IMR-90 (cell line): ENCODE measurements at regions not wholly inside any gene's neighbourhood (a gene's known extent, or its start where the extent isn't known, plus 50 kb on each side); places are given as distances from the start of the nearest gene placed in this dataset.

Experiments
- ATAC-seq: fragments of 200-7000 bp; cut with Tn5 transposase; 2 replicates; pipeline ENCODE4 v1.9.1; 2020; ENCODE audit warnings: low read depth, mild to moderate bottlenecking, moderate library complexity
- BruUV-seq: library from RNA; stranded (reverse); fragments of 400-500 nt; replicated peaks from 2 replicates; lab custom pipeline; 2021; lab: Mats Ljungman, UMichigan
- CTCF ChIA-PET: fragments of 300-600 bp; formaldehyde crosslinking; extraction: SDS; loops from one replicate; lab custom pipeline; 2021; ENCODE audit warnings: antibody characterized with exemption; lab: Yijun Ruan, JAX
- POLR2A ChIA-PET: fragments of 300-600 bp; sonication (Branson Sonifier 250); formaldehyde crosslinking; loops from one replicate; lab custom pipeline; 2022; ENCODE audit warnings: antibody characterized with exemption; ENCODE audit not compliant: unreplicated experiment; lab: Charles Lee
- DNase-seq: peaks from one replicate; pipeline ENCODE4 v3.0.0; 2013
- H2AFZ ChIP-seq: replicated peaks from 2 replicates; pipeline ENCODE3; 2013; ENCODE audit warnings: low read length, mild to moderate bottlenecking; ENCODE audit not compliant: poor library complexity
- H2AK5ac ChIP-seq: 2 replicates; pipeline ENCODE4 v1.6.1; 2013; ENCODE audit warnings: low read depth, low read length, inconsistent platforms
- H2AK9ac ChIP-seq: replicated peaks from 2 replicates; pipeline ENCODE3; 2013; ENCODE audit warnings: mild to moderate bottlenecking, low read depth, low read length, moderate library complexity; ENCODE audit not compliant: poor library complexity
- H2BK120ac ChIP-seq: 2 replicates; pipeline ENCODE4 v1.6.1; 2013; ENCODE audit warnings: low read depth, low read length, inconsistent platforms
- H2BK15ac ChIP-seq: 3 replicates; pipeline ENCODE4 v1.6.1; 2013; ENCODE audit warnings: low read depth, low read length, inconsistent platforms
- H2BK20ac ChIP-seq: 2 replicates; pipeline ENCODE4 v1.6.1; 2013; ENCODE audit warnings: low read depth, mild to moderate bottlenecking, inconsistent platforms, low read length, moderate library complexity
- H2BK5ac ChIP-seq: 2 replicates; pipeline ENCODE4 v1.6.1; 2013; ENCODE audit warnings: mild to moderate bottlenecking, low read depth, low read length, inconsistent platforms; ENCODE audit not compliant: poor library complexity, severe bottlenecking
- H3K14ac ChIP-seq: replicated peaks from 2 replicates; pipeline ENCODE4 v1.6.1; 2013; ENCODE audit warnings: low read depth, low read length, inconsistent platforms
- H3K18ac ChIP-seq: 2 replicates; pipeline ENCODE4 v1.6.1; 2013; ENCODE audit warnings: low read depth, low read length, control low read depth
- H3K23ac ChIP-seq: 2 replicates; pipeline ENCODE4 v1.6.1; 2013; ENCODE audit warnings: low read depth, low read length, inconsistent platforms
- H3K27ac ChIP-seq: 2 replicates; pipeline ENCODE4 v1.5.1; 2013; ENCODE audit warnings: mild to moderate bottlenecking, control low read depth, low read length; ENCODE audit not compliant: insufficient read depth
- H3K27me3 ChIP-seq: 2 replicates; pipeline ENCODE4 v1.6.1; 2013; ENCODE audit warnings: low read length; ENCODE audit not compliant: control insufficient read depth, insufficient read depth
- H3K36me3 ChIP-seq: 2 replicates; pipeline ENCODE4 v1.6.1; 2013; ENCODE audit warnings: low read length, mixed read lengths; ENCODE audit not compliant: control insufficient read depth, insufficient read depth
- H3K4ac ChIP-seq: 2 replicates; pipeline ENCODE4 v1.6.1; 2013; ENCODE audit warnings: low read depth, low read length, inconsistent platforms
- H3K4me1 ChIP-seq: 2 replicates; pipeline ENCODE4 v1.6.1; 2013; ENCODE audit warnings: low read length, mixed read lengths; ENCODE audit not compliant: control insufficient read depth, insufficient read depth
- H3K4me2 ChIP-seq: 2 replicates; pipeline ENCODE4 v1.6.1; 2013; ENCODE audit warnings: low read depth, mild to moderate bottlenecking, control low read depth, low read length, moderate library complexity
- H3K4me3 ChIP-seq: 2 replicates; pipeline ENCODE4 v1.5.1; 2013; ENCODE audit warnings: low read depth, mild to moderate bottlenecking, control low read depth, low read length, moderate library complexity; ENCODE audit not compliant: insufficient read depth
- H3K56ac ChIP-seq: 2 replicates; pipeline ENCODE4 v1.6.1; 2013; ENCODE audit warnings: low read length, inconsistent platforms; ENCODE audit not compliant: insufficient read depth; ENCODE audit errors: extremely low read depth
- H3K79me1 ChIP-seq, 2 experiments: 2 replicates each; pipeline ENCODE4 v1.6.1; 2013; ENCODE audit warnings: low read length in 2 of 2, inconsistent platforms in 1 of 2, low read depth in 1 of 2
- H3K9ac ChIP-seq: 2 replicates; pipeline ENCODE4 v1.6.1; 2013; ENCODE audit warnings: low read depth, low read length, control low read depth
- H3K9me1 ChIP-seq: 2 replicates; pipeline ENCODE4 v1.6.1; 2013; ENCODE audit warnings: low read length, inconsistent platforms; ENCODE audit not compliant: insufficient read depth
- H3K9me3 ChIP-seq: 2 replicates; pipeline ENCODE4 v1.6.1; 2013; ENCODE audit warnings: low read length; ENCODE audit not compliant: control insufficient read depth, insufficient read depth
- H4K20me1 ChIP-seq: 2 replicates; pipeline ENCODE4 v1.6.1; 2013; ENCODE audit warnings: low read length, inconsistent platforms; ENCODE audit not compliant: insufficient read depth
- H4K5ac ChIP-seq: 2 replicates; pipeline ENCODE4 v1.6.1; 2013; ENCODE audit warnings: mild to moderate bottlenecking, low read depth, low read length, control low read depth
- H4K8ac ChIP-seq, 2 experiments: 2 replicates each; pipeline ENCODE4 v1.6.1; 2013; ENCODE audit warnings: low read depth in 2 of 2, low read length in 2 of 2, control low read depth in 1 of 2, inconsistent platforms in 1 of 2
- H4K91ac ChIP-seq: 2 replicates; pipeline ENCODE4 v1.6.1; 2013; ENCODE audit warnings: low read depth, low read length, inconsistent platforms; ENCODE audit not compliant: insufficient read depth
- BHLHE40 ChIP-seq: fragments of 150-350 bp; IDR thresholded peaks from 2 replicates; pipeline ENCODE4 v1.6.1; 2016; ENCODE audit warnings: mild to moderate bottlenecking, low read depth, low read length
- CEBPB ChIP-seq: IDR thresholded peaks from 2 replicates; pipeline ENCODE4 v1.6.1; 2012; ENCODE audit warnings: low read depth, low read length, improper control_type of control experiment
- CHD1 ChIP-seq: IDR thresholded peaks from 2 replicates; pipeline ENCODE4 v1.6.1; 2012; ENCODE audit warnings: low read depth, low read length, improper control_type of control experiment
- CTCF ChIP-seq: conservative IDR thresholded peaks from 2 replicates; pipeline ENCODE4 v1.5.1; 2012; ENCODE audit warnings: mild to moderate bottlenecking, low read depth, low read length, improper control_type of control experiment
- FOS ChIP-seq: fragments of 150-350 bp; IDR thresholded peaks from 2 replicates; pipeline ENCODE4 v1.6.1; 2016; ENCODE audit warnings: low read depth, low read length
- MAFK ChIP-seq: IDR thresholded peaks from 2 replicates; pipeline ENCODE4 v1.6.1; 2012; ENCODE audit warnings: low read depth, low read length, improper control_type of control experiment
- MAZ ChIP-seq: IDR thresholded peaks from 2 replicates; pipeline ENCODE4 v1.6.1; 2012; ENCODE audit warnings: low read depth, mild to moderate bottlenecking, low read length, improper control_type of control experiment, moderate library complexity, borderline replicate concordance
- MXI1 ChIP-seq: IDR thresholded peaks from 2 replicates; pipeline ENCODE4 v1.6.1; 2012; ENCODE audit warnings: low read depth, mild to moderate bottlenecking, low read length, moderate library complexity, borderline replicate concordance
- POLR2A ChIP-seq: IDR thresholded peaks from 2 replicates; pipeline ENCODE4 v1.6.1; 2012; ENCODE audit warnings: mild to moderate bottlenecking, low read depth, low read length
- RCOR1 ChIP-seq: IDR thresholded peaks from 2 replicates; pipeline ENCODE4 v1.6.1; 2012; ENCODE audit warnings: mild to moderate bottlenecking, low read length, improper control_type of control experiment; ENCODE audit not compliant: insufficient replicate concordance
- RFX5 ChIP-seq: IDR thresholded peaks from 2 replicates; pipeline ENCODE4 v1.8.0; 2012; ENCODE audit warnings: low read depth, mild to moderate bottlenecking, low read length, moderate library complexity
- SMC3 ChIP-seq: fragments of 150-350 bp; IDR thresholded peaks from 2 replicates; pipeline ENCODE4 v1.6.1; 2016; ENCODE audit warnings: low read depth, mild to moderate bottlenecking, antibody characterized with exemption, low read length, moderate library complexity
- USF2 ChIP-seq: fragments of 150-350 bp; IDR thresholded peaks from 2 replicates; pipeline ENCODE4 v1.6.1; 2017; ENCODE audit warnings: mild to moderate bottlenecking, antibody characterized with exemption, low read length, low read depth
- WGBS, 2 experiments: methylation state at CpG; one replicate each; pipeline versions ENCODE4 v1.1.5 to v1.1.7; 2013; ENCODE audit warnings: missing lambda C conversion rate in 2 of 2; ENCODE audit not compliant: insufficient read length in 1 of 2; ENCODE audit errors: extremely low coverage in 2 of 2; 5-methylcytosine and 5-hydroxymethylcytosine counted together
- dilution Hi-C: fragments of 300-500 bp; cut with HindIII; formaldehyde crosslinking; loops from one replicate; pipeline ENCODE4 v1.14.3; 2018; ENCODE audit warnings: low sequenced_read_pairs; ENCODE audit not compliant: unreplicated experiment
- in situ Hi-C: fragments of 300-500 bp; cut with MboI; formaldehyde crosslinking; loops from 3 replicates; pipeline ENCODE4 v1.14.3; 2019; ENCODE audit warnings: low sequenced_read_pairs, inconsistent platforms, mixed read lengths
- intact Hi-C: fragments of 100-400 bp; cut with micrococcal nuclease; formaldehyde crosslinking; loops from 2 replicates; pipeline ENCODE4 v1.10.0; 2022

DNA sequence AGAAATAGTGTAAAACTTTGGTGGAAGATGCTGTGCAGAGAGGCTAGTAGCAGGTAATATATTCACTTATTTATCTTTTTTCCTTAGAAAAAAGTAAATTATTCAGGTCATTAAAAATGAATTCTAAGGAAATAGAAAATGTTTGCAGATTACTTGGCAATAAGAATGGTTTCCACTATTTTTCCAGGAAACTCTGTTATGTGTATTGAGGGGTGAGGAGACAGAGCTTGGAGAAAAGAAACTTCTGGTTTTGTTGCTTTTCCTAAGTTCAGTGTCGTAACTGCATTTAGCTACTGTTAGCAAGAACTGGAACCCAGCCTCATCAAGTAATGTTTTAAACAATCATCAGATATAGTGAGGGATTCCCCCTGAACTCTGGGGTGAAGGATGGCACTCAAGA, 79.2 kb upstream of the SMLR1 start:
- no peak overlapping the region for H2BK120ac ChIP-seq
- intact Hi-C loops = no loop called here
- in situ Hi-C loops = no loop called here

More for the DNA sequence above, 79.2 kb upstream of the SMLR1 start:
- Histone ChIP-seq H3K4me2 (no peak overlapping the region), H2AK5ac (no peak overlapping the region), H3K27ac (no peak overlapping the region), H3K23ac (no peak overlapping the region), H3K27me3 (no peaks in the 10 kb centered on the region), H4K8ac (no peak overlapping the region), H3K4me1 (no peaks in the 10 kb centered on the region), H3K14ac (no peak overlapping the region), H2BK20ac (no peak overlapping the region), H4K5ac (no peak overlapping the region), H2BK5ac (no peak overlapping the region), H2AK9ac (no peak overlapping the region), H3K56ac (no peak overlapping the region), H3K36me3 (no peaks in the 10 kb centered on the region), H4K91ac (no peak overlapping the region), H2BK15ac (no peak overlapping the region), H3K79me1 (no peaks in the 10 kb centered on the region), H3K4ac (no peak overlapping the region), H3K18ac (no peak overlapping the region), H3K9me1 (0 out of 2 replicates have a peak, but pooled peaks cover 3% of the 10 kb centered on the region), H3K9me3 (peaks cover 6% of the 10 kb centered on the region), H3K9ac (no peak overlapping the region), H2AFZ (no peak overlapping the region), H3K4me3 (no peak overlapping the region), H4K20me1 (no peaks in the 10 kb centered on the region)
- TF ChIP-seq POLR2A (no peak), FOS (no peak), RCOR1 (no peak), RFX5 (no peak), MXI1 (no peak), CHD1 (no peak), BHLHE40 (no peak), CEBPB (no peak), USF2 (no peak), CTCF (no peak), MAZ (no peak), MAFK (no peak), SMC3 (no peak)
- dilution Hi-C loops = no loop called here
- ATAC-seq = no peak
- BruUV-seq = no TSS peak
- no CpG with 5 or more reads among the region's 1 CpG for WGBS, 2 experiments
- no peak for DNase-seq
- ChIA-PET CTCF (no interaction called here), POLR2A (no interaction called here)
